T-helper 2 cell treated with Interferon-gamma antibody and Interleukin-4, amounts not matched to agents 100 ng/mL and 5 ng/mL, for 36 hours (primary cell): ENCODE measurements at regions not wholly inside any gene's neighbourhood (a gene's known extent, or its start where the extent isn't known, plus 50 kb on each side); places are given as distances from the start of the nearest gene placed in this dataset.
"Not testable (repeated sequence)": the region's sequence is repeated elsewhere in the genome, so short reads cannot be mapped to it uniquely, and the experiment has no call there.

Experiments
- intact Hi-C: fragments of 100-400 bp; cut with micrococcal nuclease; formaldehyde crosslinking; loops from one replicate; pipeline ENCODE4 v1.15.1; 2023

GRCh38 chr12:24678436-24678835 lies 270.5 kb downstream of the BCAT1 start:
- intact Hi-C loops, result no loop called here

DNA sequence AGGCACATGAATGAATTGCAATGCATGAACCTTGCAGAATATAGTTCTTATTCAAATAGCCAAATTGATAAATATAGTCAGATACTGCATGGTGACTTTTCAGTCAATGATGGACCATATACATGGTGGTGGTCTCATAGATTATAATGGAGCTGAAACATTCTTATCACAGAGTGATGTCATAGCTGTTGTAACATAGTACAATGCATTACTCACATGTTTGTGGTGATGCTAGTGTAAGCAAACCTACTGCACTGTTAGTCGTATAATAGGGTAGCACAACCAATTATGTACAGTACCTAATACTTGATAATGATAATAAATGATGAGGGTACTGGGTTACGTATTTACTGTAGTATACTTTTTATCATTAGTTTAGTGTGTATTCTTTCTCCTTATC lies 280.3 kb downstream of the BCAT1 start:
- intact Hi-C loops, result no loop called here

DNA sequence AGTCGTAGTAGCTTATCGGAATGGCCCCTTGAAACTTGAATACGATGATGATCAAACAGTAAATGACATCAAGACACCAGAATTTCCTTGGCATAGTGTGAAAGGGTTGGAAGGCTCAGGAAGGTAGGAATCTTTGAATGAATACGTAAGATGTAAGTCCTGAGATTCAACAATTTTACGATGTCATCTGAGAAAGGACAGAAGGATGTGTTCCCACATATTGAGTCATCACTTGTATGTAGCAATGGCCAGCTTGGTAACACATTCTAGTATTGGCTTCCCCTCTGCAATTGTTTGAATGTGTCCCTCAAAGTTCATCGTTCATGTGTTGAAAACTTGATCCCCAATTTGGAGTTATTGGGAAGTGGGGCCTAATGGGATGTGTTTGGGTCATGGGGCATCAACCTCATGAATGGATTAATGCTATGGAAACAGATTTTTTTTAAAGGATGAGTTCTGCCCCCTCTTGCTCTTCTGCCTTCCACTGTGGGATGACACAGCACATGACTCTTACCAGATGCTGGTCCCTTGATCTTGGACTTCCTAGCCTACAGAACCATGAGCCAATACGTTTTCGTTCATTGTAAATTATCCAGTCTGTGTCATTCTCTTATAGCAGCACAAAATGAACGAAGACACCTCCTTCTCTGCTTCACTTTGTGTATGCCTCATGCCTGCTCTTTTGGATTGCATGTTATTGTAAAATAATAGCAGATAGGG lies 284.6 kb downstream of the BCAT1 start:
- intact Hi-C loops, result no loop called here

- intact Hi-C loops, result no loop called here
Observed at GRCh38 chr12:24661657-24662096, 287.2 kb downstream of the BCAT1 start.

DNA sequence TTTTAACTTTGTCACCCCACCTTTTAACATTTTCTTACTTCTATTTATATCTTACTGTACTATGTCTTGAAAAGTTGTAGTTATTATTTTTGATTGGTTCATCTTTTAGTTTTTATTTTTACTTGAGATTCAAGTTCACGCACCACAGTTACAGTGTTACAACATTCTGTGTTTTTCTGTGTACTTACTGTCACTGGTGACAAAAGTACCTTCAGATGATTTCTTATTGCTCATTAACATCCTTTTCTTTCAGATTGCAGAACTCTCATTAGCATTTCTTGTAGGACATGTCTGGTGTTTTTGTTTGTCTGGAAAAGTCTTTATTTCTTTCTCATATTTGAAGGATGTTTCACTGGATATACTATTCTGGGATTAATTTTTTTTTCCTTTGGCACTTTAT lies 289.9 kb downstream of the BCAT1 start:
- intact Hi-C loops, result no loop called here

- intact Hi-C loops, result not testable (repeated sequence)
Observed at GRCh38 chr12:24654344-24654743, 294.6 kb downstream of the BCAT1 start.

DNA sequence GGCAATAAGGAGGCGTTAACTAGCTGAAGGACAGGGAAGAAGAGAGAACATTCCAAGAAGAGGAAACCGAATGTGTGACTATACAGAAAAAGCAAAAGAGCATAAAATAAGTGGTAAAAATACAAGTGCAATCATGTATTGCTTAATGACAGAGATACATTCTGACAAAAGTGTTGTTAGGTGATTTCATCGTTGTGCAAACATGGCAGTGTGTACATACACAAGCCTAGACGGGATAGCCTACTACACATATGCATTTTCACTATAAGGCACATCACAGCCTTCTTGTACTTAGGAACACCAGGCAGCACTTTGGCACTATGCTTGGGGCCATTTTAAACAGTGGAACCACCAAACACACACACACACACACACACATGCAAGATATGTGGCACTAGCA lies 299.3 kb downstream of the BCAT1 start:
- intact Hi-C loops, result no loop called here

DNA sequence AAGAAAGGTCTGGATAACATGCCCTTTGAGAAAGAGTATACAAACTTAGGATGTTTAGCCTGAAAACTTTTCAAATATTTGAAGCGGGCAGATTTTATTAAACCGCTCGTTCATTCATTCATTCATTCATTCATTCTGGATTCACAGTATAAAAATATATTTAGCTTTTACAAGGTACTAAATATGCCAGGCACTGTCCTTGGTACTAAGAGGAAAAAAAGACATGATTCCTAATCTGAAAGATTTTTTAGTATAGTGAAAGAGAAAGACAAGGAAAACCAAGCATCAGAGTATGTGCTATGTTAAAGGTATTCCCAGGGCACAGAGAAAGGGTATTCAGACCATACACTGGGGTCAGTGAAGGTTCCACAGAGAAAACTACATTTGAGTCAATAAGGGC lies 299.7 kb downstream of the BCAT1 start:
- intact Hi-C loops, result no loop called here

DNA sequence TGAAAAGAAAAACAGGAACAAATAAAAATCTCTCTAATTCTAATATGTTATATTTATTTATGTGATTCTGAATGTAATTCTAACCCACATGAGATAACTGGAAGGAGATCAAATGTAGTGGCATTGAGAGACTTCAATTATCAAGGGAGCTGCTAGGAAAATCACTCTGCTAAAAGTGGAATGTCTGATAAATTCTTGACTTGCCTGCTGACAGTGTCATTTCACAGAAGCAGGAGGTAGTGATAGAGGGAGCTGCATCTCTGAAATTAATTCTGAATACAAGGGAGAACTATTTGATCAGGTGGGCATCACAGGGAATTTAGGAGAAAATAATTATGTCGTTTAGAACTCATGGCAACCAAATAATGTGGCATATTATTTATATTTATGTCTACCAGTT lies 303.6 kb downstream of the BCAT1 start:
- intact Hi-C loops, result no loop called here

DNA sequence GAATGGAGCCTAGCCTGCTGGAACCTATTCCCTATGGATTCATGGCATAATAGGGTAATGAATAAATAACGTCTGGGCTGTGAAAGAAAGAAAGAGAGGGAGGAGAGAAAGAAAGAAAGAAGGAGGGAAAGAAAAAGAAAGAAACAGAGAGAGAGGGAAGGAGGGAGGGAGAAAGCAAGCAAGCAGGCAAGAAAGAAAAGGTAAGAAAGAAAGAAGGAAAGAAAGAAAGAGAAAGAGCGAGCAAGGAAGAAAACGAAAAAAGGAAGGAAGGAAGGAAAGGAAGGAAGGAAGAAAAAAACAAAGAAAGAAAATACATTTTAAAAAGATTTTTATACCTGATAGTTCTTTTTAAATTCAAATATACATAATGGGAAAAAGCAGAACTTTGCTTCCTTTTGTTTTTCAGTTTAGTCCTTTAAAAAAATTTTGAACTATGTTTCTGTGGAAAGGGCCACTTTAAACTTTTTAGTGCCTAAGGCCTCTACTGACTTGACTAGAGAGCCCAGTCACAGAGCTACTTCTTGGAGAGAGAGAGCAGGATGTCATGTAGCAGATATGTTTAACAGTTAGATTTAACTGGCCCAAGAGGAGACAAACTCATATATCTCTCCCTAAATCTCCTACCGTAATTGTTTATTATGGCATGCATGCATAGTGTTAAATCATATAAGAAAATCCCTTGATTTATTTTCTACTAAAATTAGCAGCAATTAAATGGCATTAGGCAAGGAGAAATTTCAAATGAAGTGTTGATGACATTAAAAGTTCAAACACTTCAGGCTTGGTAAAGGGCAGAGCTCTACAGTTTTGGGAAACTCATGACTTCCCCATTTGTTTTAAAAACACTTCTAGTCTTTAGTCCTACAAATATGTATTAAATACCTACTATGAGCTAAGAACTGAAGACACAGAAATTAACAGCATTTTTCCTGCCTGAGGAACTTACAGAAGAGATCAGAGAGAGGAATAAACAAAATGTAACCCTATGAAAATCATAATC lies 305.5 kb downstream of the BCAT1 start:
- intact Hi-C loops, result no loop called here

- intact Hi-C loops, result no loop called here
Observed at GRCh38 chr12:24639641-24640040, 309.3 kb downstream of the BCAT1 start.

GRCh38 chr12:24632466-24632865 lies 316.4 kb downstream of the BCAT1 start:
- intact Hi-C loops, result no loop called here

GRCh38 chr12:24631676-24632426 lies 317.1 kb downstream of the BCAT1 start:
- intact Hi-C loops, result no loop called here

GRCh38 chr12:24630856-24631255 lies 318.0 kb downstream of the BCAT1 start:
- intact Hi-C loops, result no loop called here

DNA sequence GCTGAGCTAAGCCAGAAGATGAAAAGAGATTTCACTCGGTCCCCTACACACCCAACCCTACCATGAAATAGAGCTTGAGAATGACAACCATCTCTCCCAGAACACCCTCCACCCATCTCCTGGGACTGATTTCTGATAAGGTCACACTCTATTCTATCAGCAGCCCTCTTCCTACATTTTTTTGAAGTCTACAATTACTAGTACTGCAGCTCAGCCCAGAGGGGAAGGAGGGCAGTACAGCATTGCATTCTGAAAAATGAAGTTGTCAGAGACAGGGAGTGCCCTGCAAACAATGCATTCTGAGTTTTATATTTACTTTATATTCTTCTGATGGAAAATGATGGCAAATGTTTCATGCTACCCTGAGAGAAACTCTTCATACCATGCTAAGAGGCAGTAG lies 318.5 kb downstream of the BCAT1 start:
- intact Hi-C loops, result no loop called here

DNA sequence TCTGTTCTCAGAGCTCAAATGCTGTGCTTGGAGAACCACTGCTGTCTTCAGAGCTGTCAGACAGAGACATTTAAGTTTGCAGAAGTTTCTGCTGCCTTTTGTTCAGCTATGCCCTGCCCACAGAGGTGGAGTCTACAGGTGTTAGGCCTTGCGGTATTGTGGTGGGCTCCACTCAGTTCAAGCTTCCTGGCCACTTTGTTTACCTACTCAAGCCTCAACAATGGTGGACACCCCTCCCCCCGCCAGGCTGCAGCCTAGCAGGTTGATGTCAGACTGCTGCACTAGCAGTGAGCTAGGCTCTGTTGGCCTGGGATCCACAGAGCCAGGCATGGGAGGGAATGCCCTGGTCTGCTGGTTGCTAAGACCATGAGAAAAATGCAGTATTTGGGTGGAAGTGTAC lies 323.8 kb downstream of the BCAT1 start:
- intact Hi-C loops, result no loop called here

GRCh38 chr12:24619954-24620353 lies 328.9 kb downstream of the BCAT1 start:
- intact Hi-C loops, result not testable (repeated sequence)

DNA sequence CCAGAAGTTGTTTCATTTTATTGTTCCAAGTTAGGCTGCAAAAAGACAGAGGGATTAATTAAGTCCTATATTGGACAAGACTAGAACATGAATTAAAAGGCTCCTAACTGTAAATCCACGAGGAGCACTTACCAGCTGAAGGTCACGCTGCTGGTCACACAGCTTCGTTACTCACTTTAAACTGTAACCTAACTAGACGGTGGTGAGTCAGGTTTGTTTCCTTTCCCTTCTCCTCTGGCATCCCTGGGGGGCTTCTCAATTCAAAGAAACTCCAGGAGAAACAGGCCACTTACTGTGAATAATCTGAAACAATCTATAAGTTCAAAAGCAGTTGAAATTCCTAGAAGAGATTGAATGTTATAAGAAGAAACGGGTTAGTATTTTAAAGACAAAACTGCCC lies 331.4 kb downstream of the BCAT1 start:
- intact Hi-C loops, result no loop called here

DNA sequence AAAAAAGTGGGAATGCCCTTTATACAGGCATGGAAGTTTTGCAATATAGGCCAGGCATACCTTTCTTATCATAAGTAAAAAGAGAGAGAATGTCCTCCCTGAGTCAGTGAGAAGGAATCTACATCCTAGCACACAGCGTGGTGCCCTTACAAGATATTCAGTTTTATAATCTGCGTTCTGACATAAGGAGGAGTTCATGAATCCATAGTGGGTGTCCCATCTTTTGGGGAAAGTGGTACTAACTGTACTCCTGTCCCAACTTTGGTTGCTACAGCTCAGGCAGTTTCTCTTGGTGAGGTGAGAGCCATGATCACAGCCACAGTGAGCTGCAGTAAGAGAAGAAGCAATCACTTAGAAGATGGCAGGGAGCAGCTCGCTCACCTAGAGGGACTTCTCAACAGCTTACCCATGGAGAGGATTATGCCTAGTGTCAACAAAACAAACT lies 332.9 kb downstream of the BCAT1 start:
- intact Hi-C loops, result no loop called here

DNA sequence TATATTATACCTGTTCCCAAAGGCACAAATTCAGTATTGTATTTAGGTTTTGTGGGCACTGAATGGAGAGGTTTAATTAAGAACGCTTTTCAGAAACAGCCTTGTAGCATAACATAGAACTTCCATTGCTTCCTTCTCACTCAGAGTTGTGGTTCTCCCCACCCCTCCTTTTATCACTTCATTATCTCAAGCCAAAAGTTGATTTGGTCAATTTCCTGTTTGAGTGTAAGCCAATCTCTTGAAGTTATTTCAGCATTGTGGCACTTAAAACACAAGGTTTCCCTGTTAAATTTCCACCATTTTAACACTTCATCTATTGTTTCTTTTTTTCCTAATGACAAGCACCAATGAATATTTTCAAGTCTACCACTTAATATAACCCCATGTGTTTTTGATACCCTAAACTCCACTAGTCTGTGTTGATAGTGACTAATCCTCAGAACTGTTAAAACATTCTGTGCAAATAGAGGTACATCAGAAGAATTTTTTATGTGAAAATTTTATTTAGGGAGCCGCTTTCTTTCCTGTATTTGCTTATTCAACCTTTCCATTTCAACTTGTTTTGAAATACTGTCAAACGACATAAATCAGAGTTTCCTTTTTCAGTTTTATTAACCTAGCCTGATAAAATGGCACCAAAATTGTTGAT lies 340.1 kb downstream of the BCAT1 start:
- intact Hi-C loops, result no loop called here

GRCh38 chr12:24608108-24608507 lies 340.8 kb downstream of the BCAT1 start:
- intact Hi-C loops, result no loop called here
